NOMO-1 treated with dmso at 0.1 percent for 144 hours (cell line): ENCODE measurements at regions not wholly inside any gene's neighbourhood (a gene's known extent, or its start where the extent isn't known, plus 50 kb on each side); places are given as distances from the start of the nearest gene placed in this dataset.
A peak's percentile ranks its signal among the peaks of the same experiment; 100 is the strongest.

Experiments used
- DNase-seq: peaks from one replicate; lab custom pipeline; 2025; ENCODE audit not compliant: unreplicated experiment; lab: John Stamatoyannopoulos, UW

GRCh38 chr12:92582893-92583292, 119.9 kb upstream of the PLEKHG7 start:
- no peak for DNase-seq

- no peak for DNase-seq
Measured at GRCh38 chr12:92582475-92582874, 120.3 kb upstream of the PLEKHG7 start.

- DNase-seq, result no peak
Measured at GRCh38 chr12:92581604-92582003, 121.2 kb upstream of the PLEKHG7 start.

- peak; percentile 20 for DNase-seq
Measured at GRCh38 chr12:92574911-92575570, 127.7 kb upstream of the PLEKHG7 start.

- no peak for DNase-seq
Measured at GRCh38 chr12:92574051-92574783, 128.6 kb upstream of the PLEKHG7 start.

- DNase-seq, result no peak
Measured at GRCh38 chr12:92573104-92573503, 129.7 kb upstream of the PLEKHG7 start.

- no peak for DNase-seq
Measured at GRCh38 chr12:92571844-92572543, 130.8 kb upstream of the PLEKHG7 start.

GRCh38 chr12:92571169-92571568, 131.6 kb upstream of the PLEKHG7 start:
- DNase-seq, result no peak

GRCh38 chr12:92570056-92570753, 132.6 kb upstream of the PLEKHG7 start:
- DNase-seq, result peak; percentile 17

- no peak for DNase-seq
Measured at GRCh38 chr12:92568691-92569090, 134.1 kb upstream of the PLEKHG7 start.

GRCh38 chr12:92566448-92567019, 136.3 kb upstream of the PLEKHG7 start:
- DNase-seq, result no peak

GRCh38 chr12:92563819-92564218, 139.0 kb upstream of the PLEKHG7 start:
- DNase-seq, result no peak

- no peak for DNase-seq
Measured at GRCh38 chr12:92562063-92562734, 140.6 kb upstream of the PLEKHG7 start.

GRCh38 chr12:92561543-92561899, 141.3 kb upstream of the PLEKHG7 start:
- no peak for DNase-seq

- no peak for DNase-seq
Measured at GRCh38 chr12:92560713-92561542, 141.9 kb upstream of the PLEKHG7 start.

GRCh38 chr12:92558806-92559205, 144.0 kb upstream of the PLEKHG7 start:
- no peak for DNase-seq

GRCh38 chr12:92558215-92558773, 144.5 kb upstream of the PLEKHG7 start:
- no peak for DNase-seq

GRCh38 chr12:92557422-92557724, 145.4 kb upstream of the PLEKHG7 start:
- DNase-seq, result no peak

GRCh38 chr12:92556637-92557421, 146.0 kb upstream of the PLEKHG7 start:
- no peak for DNase-seq
